CD14-positive monocyte (primary cell): ENCODE measurements at regions not wholly inside any gene's neighbourhood (a gene's known extent, or its start where the extent isn't known, plus 50 kb on each side); places are given as distances from the start of the nearest gene placed in this dataset.

ENCODE experiments used
- DNase-seq, 3 donors: peaks; one replicate each; pipeline ENCODE4 v3.0.0-alpha.2; 2011 to 2022
- H2AFZ ChIP-seq: 2 replicates; pipeline ENCODE4 v1.6.0; 2012; ENCODE audit warnings: mild to moderate bottlenecking, low read depth, low read length, inconsistent platforms; ENCODE audit not compliant: insufficient read depth, poor library complexity, severe bottlenecking
- H3K27ac ChIP-seq, 2 donors: 1 replicate in 1 of 2; 2 replicates in 1 of 2; pipeline ENCODE4 v1.5.1; 2012 to 2013; ENCODE audit warnings: low read length in 2 of 2, control low read depth in 1 of 2, inconsistent platforms in 1 of 2, low read depth in 1 of 2, mild to moderate bottlenecking in 1 of 2
- H3K27me3 ChIP-seq, 2 donors: one replicate each; pipeline versions ENCODE4 v1.6.0 to v1.6.1; 2011 to 2013; ENCODE audit warnings: low read length in 2 of 2; ENCODE audit not compliant: control insufficient read depth in 2 of 2, insufficient read depth in 2 of 2
- H3K36me3 ChIP-seq, 2 donors: replicated peaks in 1 of 2; 1 replicate in 1 of 2; 2 replicates in 1 of 2; pipeline versions ENCODE4 v1.5.1 to v1.6.1; 2012 to 2013; ENCODE audit warnings: low read length in 2 of 2, control low read depth in 1 of 2, inconsistent platforms in 1 of 2, mild to moderate bottlenecking in 1 of 2; ENCODE audit not compliant: insufficient read depth in 2 of 2, control insufficient read depth in 1 of 2
- H3K4me1 ChIP-seq, 2 donors: 1 replicate in 1 of 2; 2 replicates in 1 of 2; pipeline versions ENCODE4 v1.5.1 to v1.6.1; 2012 to 2013; ENCODE audit warnings: low read length in 2 of 2, control low read depth in 1 of 2, inconsistent platforms in 1 of 2, mild to moderate bottlenecking in 1 of 2, moderate library complexity in 1 of 2; ENCODE audit not compliant: insufficient read depth in 2 of 2, control insufficient read depth in 1 of 2
- H3K4me2 ChIP-seq: replicated peaks from 2 replicates; pipeline ENCODE3; 2012; ENCODE audit warnings: low read length, moderate library complexity, mild to moderate bottlenecking; ENCODE audit not compliant: poor library complexity, severe bottlenecking; ENCODE audit errors: extremely low read depth
- H3K4me3 ChIP-seq, 3 experiments: fragments of 200-600 bp in 1 of 3; sonication (generic) in 1 of 3; replicated peaks in 1 of 3; 1 replicate in 2 of 3; 2 replicates in 1 of 3; pipeline ENCODE4 v1.5.1; 2011 to 2013; ENCODE audit warnings: low read length in 3 of 3, mild to moderate bottlenecking in 3 of 3, control low read depth in 2 of 3, low read depth in 2 of 3, inconsistent platforms in 1 of 3, moderate library complexity in 1 of 3
- H3K79me2 ChIP-seq: 2 replicates; pipeline ENCODE4 v1.6.0; 2012; ENCODE audit warnings: mild to moderate bottlenecking, control low read depth, inconsistent platforms, low read length, moderate library complexity; ENCODE audit not compliant: insufficient read depth
- H3K9ac ChIP-seq: 2 replicates; pipeline ENCODE4 v1.6.0; 2017; ENCODE audit warnings: low read length, mild to moderate bottlenecking; ENCODE audit not compliant: insufficient read depth, poor library complexity, severe bottlenecking
- H3K9me3 ChIP-seq, 2 donors: replicated peaks in 1 of 2; 1 replicate in 1 of 2; 2 replicates in 1 of 2; pipeline versions ENCODE4 v1.5.1 to v1.6.1; 2012 to 2013; ENCODE audit warnings: low read length in 2 of 2, control low read depth in 1 of 2; ENCODE audit not compliant: control insufficient read depth in 1 of 2, insufficient read depth in 1 of 2
- H4K20me1 ChIP-seq: 2 replicates; pipeline ENCODE4 v1.6.0; 2012; ENCODE audit warnings: mild to moderate bottlenecking, low read length, control low read depth, moderate library complexity; ENCODE audit not compliant: insufficient read depth
- H3K27ac Mint-ChIP-seq, 7 donors: one replicate each; pipeline ENCODE4 v1.8.0; 2020; ENCODE audit warnings: mild to moderate bottlenecking in 7 of 7, mixed read lengths in 7 of 7, moderate library complexity in 6 of 7, inconsistent platforms in 2 of 7
- H3K27me3 Mint-ChIP-seq, 3 donors: one replicate each; pipeline ENCODE4 v1.8.0; 2021 to 2022; ENCODE audit warnings: low read depth in 3 of 3, mild to moderate bottlenecking in 3 of 3, mixed read lengths in 3 of 3, moderate library complexity in 3 of 3, inconsistent platforms in 1 of 3
- H3K36me3 Mint-ChIP-seq, 2 donors: one replicate each; pipeline ENCODE4 v1.8.0; 2020; ENCODE audit warnings: mixed read lengths in 2 of 2, inconsistent platforms in 1 of 2, mild to moderate bottlenecking in 1 of 2
- H3K4me1 Mint-ChIP-seq: one replicate; pipeline ENCODE4 v1.8.0; 2020; ENCODE audit warnings: mild to moderate bottlenecking, mixed read lengths
- H3K4me3 Mint-ChIP-seq, 2 donors: one replicate each; pipeline ENCODE4 v1.8.0; 2020; ENCODE audit warnings: mild to moderate bottlenecking in 2 of 2, mixed read lengths in 2 of 2, moderate library complexity in 1 of 2
- H3K9me3 Mint-ChIP-seq, 7 donors: one replicate each; pipeline ENCODE4 v1.8.0; 2020 to 2022; ENCODE audit warnings: mixed read lengths in 7 of 7, mild to moderate bottlenecking in 6 of 7, moderate library complexity in 6 of 7, inconsistent platforms in 2 of 7
- CTCF ChIP-seq: fragments of 200-600 bp; IDR thresholded peaks from one replicate; pipeline ENCODE4 v1.8.0; 2022; ENCODE audit warnings: antibody characterized with exemption, mild to moderate bottlenecking
- WGBS: methylation state at CpG from one replicate; pipeline ENCODE4 v1.1.5; 2013; ENCODE audit warnings: missing lambda C conversion rate; ENCODE audit not compliant: insufficient coverage; 5-methylcytosine and 5-hydroxymethylcytosine counted together
- intact Hi-C, 2 donors: fragments of 100-400 bp; cut with micrococcal nuclease; formaldehyde crosslinking; loops; one replicate each; pipeline versions ENCODE4 v1.15.0 to v1.15.1; 2023

GRCh38 chr9:113677569-113677968 lies 198.5 kb upstream of the ZNF618 start:
- no peak overlapping the region for H2AFZ ChIP-seq
- no peak for TF ChIP-seq CTCF
- Mint-ChIP-seq H3K27me3 (peaks cover 2 to 16% (median 6%) of the 10 kb centered on the region in 3 donors), H3K9me3 (peaks cover 0 to 3% (median 1%) of the 10 kb centered on the region in 7 donors), H3K27ac (no peak overlapping the region), H3K36me3 (no peaks in the 10 kb centered on the region), H3K4me1 (peaks cover 19% of the 10 kb centered on the region), H3K4me3 (no peak overlapping the region)
- no peaks in the 10 kb centered on the region for H4K20me1 ChIP-seq
- intact Hi-C loops = no loop called here
- H3K36me3 ChIP-seq = no peaks in the 10 kb centered on the region
- no peak overlapping the region for H3K4me3 ChIP-seq
- 60% methylated on average over 1 of the region's 4 CpGs for whole genome bisulfite sequencing
- DNase-seq = no peak
- peaks cover 0 to 4% of the 10 kb centered on the region in 2 donors for H3K4me1 ChIP-seq
- H3K27ac ChIP-seq = no peak overlapping the region
- no peak overlapping the region for H3K9ac ChIP-seq
- no peaks in the 10 kb centered on the region for H3K9me3 ChIP-seq
- H3K27me3 ChIP-seq = no peaks in the 10 kb centered on the region
- no peaks in the 10 kb centered on the region for H3K79me2 ChIP-seq
- no peak overlapping the region for H3K4me2 ChIP-seq

- Histone ChIP-seq H3K79me2 (no peaks in the 10 kb centered on the region), H3K27me3 (no peaks in the 10 kb centered on the region), H3K4me3 (no peak overlapping the region), H3K9ac (no peak overlapping the region), H2AFZ (no peak overlapping the region), H3K27ac (no peak overlapping the region), H3K9me3 (no peaks in the 10 kb centered on the region), H3K4me1 (peaks cover 0 to 5% of the 10 kb centered on the region in 2 donors), H3K4me2 (no peak overlapping the region), H3K36me3 (no peaks in the 10 kb centered on the region), H4K20me1 (no peaks in the 10 kb centered on the region)
- peaks cover 2 to 16% (median 6%) of the 10 kb centered on the region in 3 donors for H3K27me3 Mint-ChIP-seq
- no peak for TF ChIP-seq CTCF
- no peak overlapping the region for H3K27ac Mint-ChIP-seq
- peaks cover 19% of the 10 kb centered on the region for H3K4me1 Mint-ChIP-seq
- peaks cover 0 to 3% (median 1%) of the 10 kb centered on the region in 7 donors for H3K9me3 Mint-ChIP-seq
- intact Hi-C loops = no loop called here
- DNase-seq = no peak
- WGBS = 39% methylated on average over 2 of the region's 3 CpGs
- no peaks in the 10 kb centered on the region for H3K36me3 Mint-ChIP-seq
- H3K4me3 Mint-ChIP-seq = no peak overlapping the region
Observed at GRCh38 chr9:113678119-113678858, 197.8 kb upstream of the ZNF618 start.
